NOMO-1 (cell line): ENCODE measurements at regions not wholly inside any gene's neighbourhood (a gene's known extent, or its start where the extent isn't known, plus 50 kb on each side); places are given as distances from the start of the nearest gene placed in this dataset.
"Not testable (repeated sequence)": the region's sequence is repeated elsewhere in the genome, so short reads cannot be mapped to it uniquely, and the experiment has no call there.

Source experiments
- DNase-seq, 2 experiments: peaks; one replicate each; lab custom pipeline; 2025; ENCODE audit not compliant: unreplicated experiment in 2 of 2; lab: John Stamatoyannopoulos, UW

DNA sequence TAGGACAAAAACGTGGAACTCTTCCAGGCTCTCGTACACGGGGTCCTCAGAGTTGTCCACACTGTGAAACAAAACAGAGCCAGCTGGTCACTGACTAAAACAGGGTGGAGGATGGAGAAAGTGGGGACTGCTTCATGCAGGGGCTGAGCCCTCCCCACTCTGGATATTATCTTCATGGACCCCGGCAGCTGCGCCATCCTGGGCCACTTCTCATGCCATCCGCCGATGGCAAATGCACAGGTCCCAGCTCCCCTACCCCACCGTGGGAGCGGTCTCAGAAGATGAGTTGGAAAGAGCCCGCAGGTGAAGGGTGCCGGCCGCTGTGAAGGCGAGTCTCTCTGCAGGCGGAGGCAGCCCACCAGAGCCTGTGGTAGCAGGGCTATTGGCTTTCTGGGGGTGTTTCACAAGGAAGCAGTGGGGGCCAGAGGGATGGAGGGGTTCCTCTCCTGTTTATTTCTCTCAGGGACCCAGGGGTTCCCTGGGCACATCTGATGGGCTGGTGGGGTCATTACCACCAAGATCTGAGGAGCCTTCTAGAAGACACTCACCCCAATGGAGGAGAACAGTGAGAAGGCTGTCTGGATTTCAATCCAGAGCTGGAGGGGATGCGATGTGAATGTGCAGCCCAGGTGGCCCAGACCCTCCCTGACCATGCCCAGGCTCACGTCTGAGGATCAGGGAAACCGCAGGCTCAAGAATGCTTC, 177.3 kb downstream of the KLF13 start:
- no peak for DNase-seq

DNA sequence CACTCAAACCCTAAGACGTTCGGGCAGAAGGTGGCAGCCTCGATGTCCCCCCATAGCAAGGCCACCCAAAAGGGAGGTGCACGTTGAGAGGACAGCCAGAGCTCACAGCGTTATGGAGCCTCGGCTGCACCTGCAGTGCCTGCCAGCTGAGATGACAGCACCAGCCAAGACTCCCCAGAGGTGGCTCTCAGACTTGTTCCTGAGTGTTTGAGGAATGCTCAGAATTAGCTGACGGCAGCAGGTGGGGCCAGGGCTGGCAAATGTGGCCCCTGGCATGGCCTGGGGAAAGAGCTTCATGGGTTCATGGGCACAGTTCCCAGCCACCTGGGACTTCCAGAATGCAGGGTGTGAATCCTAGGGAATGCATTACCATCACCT, 177.8 kb downstream of the KLF13 start:
- DNase-seq = no peak

DNA sequence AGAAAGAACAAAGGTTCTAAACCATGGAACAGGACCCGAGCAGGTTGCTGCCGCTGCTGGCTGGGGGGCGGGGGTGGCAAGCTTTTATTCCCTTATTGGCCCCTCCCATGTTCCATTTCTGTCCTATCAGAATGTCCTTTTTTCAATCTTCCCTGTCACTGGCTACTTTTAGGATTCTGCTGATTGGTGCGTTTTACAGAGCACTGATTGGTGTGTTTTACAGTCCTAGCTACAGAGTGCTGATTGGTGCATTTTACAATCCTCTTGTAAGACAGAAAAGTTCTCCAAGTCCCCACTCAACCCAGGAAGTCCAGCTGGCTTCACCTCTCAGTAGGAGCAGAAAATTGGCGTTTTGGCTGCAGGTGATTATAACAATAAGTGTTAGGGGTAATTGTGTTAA, 180.9 kb downstream of the KLF13 start:
- not testable (repeated sequence) for DNase-seq

DNA sequence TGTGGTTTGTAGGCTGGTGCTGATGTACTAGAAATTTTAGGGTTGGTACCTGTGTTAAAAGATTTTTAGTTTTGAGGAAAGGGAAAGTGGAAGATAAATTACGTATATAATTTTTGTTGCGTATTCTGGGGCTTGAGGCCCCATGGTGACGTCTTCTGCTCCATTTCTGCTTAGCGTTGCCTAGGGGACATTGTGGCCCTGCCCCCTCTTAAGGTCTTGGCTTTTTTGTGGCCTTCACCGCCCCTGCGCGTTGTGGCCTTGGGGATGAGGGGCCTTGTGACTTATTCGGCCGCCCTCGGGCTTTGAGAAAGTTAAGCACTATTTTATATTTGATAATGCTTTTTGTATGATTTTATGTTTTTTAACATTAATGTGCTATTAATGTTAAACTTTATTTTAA, 182.0 kb downstream of the KLF13 start:
- DNase-seq = no peak

DNA sequence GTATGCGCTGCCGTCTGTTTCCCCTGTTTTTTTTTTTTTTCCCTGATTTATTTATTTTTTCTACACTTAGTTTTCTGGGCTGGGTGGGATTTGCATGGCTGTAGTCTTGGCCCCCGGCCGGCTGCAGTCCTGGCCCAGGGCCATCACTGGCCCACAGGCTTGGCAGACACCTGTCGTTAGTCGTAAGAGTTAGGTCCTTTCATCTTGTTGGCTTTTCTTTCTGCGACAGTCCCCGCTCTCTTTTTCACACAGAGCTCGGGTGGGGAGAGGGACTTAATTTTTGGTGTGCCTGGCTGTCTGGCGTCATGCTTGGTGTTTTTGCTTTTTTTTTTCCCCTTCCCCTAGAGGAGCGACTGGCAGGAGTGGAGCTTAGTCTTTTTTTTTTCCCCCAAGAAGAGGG, 183.4 kb downstream of the KLF13 start:
- no peak for DNase-seq

DNA sequence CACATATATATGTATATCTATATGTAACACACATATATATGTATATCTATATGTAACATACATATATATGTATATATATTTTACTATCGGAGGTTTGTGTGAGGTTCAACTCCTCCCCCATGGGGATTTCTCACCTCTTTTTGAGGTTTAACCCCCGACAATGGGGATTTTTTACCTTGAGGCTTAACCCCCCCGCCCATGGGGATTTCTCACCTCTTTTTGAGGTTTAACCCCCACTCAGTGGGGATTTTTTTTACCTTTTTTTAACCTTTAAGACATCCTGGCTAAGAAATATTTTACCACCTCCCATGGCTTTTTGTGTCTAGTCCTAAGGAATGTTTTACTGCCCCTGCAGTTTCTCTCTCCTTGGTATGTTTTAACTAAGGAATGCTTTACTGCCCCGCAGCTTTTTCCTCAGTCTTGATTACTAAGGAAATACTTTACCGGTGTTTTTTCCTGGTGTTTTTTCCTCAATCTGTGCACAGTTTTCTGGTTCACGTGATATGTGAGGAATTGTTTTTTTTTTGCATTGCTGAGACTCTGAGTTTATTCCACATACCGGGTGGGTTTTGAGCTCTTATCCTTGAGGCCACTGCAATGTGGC, 185.2 kb downstream of the KLF13 start:
- no peak for DNase-seq

DNA sequence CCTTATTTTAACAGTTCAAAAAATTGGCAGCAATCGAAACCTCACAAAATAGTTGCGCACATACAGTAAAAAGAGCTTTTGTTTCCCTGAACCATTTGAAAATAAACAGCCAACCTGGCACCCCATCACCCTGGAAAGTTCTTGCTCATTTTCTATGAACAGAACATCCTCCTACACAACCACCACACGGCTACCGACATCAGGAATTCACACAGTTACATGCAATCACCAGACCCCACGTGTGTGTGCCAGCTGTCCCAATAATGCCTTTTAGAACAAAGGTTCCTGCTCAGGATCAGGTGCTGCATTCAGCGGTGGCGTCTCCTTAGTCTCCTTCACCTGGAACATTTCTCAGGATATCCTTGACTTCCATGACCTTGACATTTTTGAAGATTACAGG, 186.5 kb downstream of the KLF13 start:
- no peak for DNase-seq

DNA sequence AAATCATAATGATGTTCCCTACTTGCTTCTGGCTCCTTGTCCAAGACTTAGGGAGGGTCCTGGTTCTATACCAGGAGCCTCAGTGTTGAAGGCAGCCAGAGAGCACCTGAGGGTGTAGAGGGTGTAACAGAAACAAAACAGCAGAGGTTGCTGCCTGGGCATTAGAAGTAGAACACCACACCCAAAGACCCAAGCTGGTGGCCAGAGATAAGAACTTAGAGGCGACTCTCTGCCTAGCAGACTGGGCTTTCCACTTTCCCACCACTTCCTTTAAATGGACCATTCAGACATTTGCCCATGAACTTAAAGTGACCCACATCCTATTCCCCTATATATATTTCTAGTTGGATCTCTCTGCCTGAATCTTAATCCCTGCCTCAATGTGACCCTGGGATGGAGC, 189.8 kb downstream of the KLF13 start:
- no peak for DNase-seq

DNA sequence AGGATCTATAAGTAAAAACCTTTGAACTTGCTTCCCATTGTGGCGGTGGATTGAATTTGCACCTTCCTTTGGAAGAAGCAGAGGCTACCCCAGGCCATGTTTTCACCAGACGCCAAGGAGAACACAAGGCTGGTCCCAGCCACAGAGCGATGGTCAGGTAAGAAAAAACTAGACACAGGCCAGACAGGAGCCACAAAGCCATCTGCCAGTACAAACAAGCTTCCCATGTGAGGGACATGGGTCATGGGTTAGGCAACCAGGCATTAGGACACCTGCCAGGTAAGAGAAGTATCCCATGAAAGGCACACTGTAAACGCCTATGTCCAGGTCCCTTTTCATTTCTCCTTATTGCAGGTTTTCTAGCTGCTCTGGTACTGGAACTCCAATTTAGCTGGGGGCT, 190.2 kb downstream of the KLF13 start:
- DNase-seq = no peak

DNA sequence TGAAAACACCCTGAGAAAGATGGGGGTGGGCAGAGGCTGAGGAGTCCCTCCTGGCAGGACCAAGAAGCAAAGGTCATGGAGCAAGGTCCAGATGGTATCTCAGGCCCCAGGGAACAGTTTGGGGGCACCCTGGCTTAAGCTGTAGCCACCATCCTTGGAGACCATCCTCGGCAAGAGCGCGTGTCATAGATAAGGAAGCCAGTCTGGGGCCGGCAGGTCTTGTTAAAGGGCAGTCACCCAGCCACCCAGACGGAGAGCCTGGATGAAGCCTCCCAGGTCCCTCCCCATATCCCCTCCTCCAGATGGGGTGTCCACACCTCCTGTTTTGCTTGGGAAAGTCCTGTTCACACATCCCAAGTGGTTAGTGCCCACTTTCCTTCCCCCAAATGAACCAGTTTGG, 191.1 kb downstream of the KLF13 start:
- DNase-seq = no peak

DNA sequence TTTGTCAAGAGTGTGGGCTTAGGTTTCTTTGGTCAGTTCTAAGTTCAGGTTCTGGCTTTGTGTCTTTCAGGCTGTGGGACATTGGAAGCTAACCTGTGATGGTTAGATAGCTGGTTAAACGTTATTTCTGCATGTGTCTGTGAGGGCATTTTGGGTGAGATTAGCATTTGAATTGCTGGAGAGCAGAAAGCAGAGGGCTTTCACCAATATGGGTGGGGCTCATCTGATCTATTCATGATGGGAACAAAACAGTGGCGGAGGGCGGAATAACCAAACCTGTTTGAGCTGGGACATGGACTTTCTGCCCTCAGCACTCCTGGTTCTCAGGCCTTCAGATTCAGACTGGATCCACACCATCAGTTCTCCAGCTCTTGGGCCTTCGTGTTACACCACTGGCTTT, 195.4 kb downstream of the KLF13 start:
- no peak for DNase-seq

DNA sequence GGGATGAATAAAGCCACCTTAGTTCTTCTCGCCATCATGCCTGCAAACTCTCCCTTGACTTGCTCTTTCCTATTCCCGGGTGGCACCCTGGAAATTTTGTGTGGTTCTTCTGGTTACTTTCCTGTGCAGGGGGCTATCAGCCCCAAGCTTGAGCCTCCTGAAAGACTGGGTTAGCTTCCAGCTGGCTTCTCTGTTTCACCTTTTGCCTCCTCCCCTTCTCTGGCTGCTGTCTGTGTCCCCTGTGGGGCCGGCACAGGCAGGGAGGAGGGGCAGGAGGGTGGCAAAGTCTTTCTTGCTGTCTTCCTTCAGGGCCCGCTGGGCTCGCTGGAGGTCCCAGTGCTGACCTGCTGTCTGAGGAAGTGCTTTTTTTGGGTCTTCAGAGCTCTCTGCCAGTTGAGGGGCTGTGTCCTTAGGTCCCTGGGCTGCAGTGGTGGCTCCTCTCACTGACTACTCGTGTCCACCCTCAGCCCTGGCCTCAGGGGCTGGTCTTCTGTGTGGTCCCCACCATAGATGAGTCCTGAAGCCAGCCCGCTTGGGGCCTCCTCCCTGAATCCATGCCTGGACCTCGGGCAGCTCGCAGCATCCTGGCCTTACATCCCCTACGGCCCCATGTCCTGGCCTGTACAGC, 196.5 kb downstream of the KLF13 start:
- no peak for DNase-seq

DNA sequence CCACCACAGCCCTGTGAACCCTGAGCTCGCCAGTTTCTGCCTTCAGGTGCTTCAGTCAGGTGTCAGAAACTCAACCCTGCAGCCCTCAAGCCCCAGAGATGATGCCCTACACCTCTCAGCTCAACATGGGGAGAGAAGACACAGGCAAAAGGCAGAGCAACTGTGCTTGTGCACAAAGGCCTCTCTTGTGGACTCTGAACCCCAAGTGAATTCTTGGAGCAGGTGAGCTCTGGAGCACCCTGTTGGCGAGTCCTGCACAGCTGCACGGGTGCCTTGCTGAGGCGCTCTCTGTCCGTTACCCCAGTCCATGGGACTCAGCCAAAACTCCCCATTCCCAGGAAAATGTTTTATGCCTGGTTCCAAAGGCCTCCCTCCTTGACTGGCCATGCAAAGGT, 197.0 kb downstream of the KLF13 start:
- no peak for DNase-seq

DNA sequence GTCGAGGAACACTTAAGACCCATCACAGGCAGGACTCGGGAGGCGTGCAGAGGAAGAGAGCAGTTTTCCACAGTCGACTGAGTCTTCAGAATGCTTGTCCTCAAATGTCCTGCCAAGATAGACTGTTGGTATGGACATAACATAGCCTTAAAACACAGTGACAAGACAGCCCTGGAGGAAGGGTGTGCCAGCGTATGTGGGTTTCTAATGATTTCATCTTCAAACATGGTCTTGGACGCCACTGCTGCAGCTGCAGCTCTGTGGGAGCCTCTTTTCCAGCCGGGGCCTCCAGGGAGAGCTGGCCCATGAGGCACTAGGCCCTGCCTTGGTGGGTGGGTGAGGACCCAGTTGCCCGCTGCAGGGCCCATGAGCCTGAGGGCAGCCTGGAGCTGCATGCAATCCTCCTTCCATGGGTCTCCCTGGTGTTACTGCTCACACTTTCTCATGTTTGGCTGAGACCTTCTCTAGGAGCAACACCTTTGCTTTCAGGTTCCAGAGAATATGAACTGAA, 198.6 kb downstream of the KLF13 start:
- DNase-seq = no peak

DNA sequence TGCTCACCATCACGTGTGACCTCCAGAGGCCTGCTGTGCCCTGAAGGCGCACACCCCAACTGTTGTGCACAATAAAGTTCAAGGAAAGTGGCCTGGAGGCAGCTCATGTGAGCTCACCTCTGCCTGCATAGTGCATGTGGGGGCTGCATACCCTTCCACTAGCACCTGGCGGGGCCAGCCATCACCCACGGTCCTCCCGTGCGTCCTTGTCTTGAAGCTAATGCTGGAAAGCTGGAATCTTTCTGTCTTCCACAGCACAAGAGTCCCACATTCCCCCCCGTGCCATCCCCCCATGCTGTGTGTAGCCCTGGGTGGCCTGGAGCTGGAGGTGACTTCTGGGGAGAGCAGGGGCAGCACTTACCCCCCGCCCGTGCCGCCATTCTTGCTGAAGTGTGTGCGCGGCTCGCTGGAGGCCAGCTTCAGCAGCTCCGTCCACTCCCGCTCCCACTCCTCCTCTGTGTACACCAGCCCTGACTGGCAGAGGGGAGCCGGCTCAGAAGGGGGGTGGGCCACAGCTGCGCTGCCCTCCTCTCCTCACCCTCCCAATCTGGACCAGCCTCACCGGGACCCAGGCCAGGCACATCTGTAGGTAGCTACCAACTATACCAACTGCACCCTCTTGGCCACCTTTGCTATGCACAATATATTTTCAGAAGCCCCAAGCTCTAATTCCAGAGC, 199.5 kb downstream of the KLF13 start:
- no peak for DNase-seq

DNA sequence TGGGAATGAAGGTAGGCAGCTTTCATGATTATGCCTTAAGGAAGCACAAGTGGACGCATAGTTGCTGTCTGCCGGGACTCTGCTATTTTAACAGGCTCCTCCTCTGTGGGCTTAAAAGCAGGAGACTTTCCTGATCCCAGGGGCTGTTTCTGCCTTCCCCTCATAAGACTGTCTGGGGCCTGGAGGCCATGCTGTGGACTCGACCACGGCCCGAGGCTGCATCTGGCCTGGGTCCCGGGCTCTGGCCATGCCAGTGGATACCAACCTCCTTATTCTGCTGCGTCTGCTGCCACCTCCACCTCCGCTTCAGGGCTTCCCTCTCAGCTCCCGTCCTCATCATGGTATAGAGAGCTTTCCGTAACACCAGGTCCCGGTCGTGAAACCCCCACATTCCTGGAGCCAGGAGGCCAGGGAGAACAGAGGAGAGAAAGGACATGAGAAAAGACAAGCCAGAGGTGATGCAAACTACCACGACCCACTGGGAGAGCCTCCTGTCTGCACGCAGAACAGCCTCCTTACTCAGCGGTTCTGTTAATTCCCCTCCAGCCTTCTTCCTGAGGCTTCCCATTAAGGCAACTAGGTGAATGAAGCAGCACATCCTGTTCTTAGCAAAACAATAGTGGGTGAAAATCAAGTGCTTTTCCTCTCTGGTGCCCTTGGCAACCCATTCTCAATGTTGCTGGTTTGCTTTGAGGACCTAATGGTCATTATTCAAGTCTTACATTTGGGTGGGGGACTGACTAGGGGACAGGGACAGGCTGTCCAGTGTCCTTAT, 200.5 kb downstream of the KLF13 start:
- no peak for DNase-seq

DNA sequence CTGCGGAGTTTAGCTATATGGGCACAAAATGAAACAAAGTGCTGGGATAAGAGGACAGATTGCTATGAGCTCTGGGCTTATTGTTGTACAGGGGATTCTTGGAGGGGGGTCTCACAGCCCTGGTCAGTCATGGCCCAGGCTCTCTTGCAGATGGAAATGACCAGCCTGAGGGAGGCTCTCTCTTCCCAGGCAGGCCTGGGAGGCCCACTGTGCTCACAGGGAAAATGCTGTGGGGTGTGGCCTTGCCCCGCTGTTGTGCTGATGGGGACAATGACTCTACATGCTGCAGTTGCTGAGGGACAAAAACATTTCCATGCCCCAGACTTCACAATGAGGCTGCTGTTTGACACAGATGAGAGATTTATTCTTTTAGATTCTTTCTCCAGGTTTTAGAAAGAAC, 202.2 kb downstream of the KLF13 start:
- DNase-seq = no peak

DNA sequence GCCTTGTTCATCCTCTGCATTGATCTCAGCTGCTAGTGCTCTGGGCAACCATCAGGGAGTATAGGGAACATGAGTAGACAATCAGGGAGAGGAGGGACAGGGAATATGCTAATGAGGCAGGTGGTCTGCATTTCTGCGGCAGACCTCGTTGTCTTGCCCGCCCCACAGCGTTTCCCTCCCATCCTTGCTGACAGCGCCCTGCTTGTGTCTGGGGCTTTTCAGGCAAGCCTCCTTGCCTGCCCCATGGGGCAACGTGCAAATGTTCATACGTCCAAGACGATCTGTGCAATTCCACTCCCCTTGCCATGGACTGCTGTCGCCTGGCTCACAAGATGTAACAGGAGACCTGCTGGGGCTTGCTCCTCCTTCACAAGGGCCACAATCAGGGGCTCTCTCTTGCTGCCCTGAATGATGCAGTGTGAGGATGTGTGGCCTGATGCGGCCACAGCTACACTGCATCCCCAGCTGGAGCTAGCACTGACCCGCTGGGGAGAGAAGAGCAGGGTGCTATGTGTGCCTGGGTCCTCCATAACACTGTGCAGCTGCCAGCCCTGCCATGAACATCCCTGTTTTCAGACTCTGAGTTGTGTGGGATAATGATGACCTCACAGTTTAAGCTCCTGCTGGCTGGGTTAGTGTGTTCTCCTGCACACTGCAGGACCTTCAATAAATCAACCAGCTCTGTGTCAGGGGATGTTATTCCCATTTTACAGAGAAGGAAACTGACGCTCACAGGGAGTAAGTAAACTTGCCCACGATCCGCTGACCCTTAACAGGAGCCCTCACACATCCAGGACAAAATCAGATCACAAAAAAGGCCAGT, 211.3 kb downstream of the KLF13 start:
- DNase-seq = no peak

DNA sequence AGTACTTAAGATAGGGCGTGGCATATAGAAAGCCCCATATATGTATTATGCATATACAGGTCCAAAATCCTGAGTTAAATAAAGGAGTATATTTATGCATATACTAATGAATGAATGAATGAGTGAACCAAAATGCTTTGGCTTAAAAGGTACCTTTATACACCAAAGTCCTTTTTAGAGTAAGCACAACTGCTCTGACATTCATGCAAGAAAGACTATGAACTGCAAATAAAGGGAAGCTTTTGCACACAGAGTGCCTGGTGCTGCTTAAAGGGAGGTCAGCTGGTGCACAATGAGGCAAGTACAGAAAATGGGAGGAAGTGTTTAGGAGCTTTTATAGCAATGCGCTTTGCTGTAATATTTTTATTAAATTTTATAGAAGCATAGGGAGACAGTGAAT, 214.0 kb downstream of the KLF13 start:
- no peak for DNase-seq

DNA sequence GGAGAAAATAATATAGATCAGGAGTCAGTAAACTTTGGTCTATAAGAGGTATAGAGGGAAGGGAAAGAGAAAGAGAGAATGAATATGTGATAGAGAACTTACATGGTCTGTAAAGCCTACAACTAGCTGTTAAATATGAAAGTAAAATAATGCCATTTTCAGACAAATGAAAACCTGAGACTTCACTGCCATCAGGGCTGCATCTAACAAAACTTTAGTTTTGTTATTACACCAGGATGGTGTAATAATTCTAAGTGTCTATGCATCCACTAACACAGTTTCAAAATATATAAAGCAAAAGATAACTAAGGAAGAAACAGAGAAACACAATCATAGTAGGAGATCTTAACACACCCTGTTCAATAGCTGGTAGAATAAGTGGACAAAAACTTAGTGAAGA, 217.7 kb downstream of the KLF13 start:
- DNase-seq = no peak
